Natural killer cell (primary cell): ENCODE measurements at regions not wholly inside any gene's neighbourhood (a gene's known extent, or its start where the extent isn't known, plus 50 kb on each side); places are given as distances from the start of the nearest gene placed in this dataset.

ENCODE experiments used
- ATAC-seq, 3 donors: fragments of 150-1000 bp in 2 of 3; fragments of 200-7000 bp in 1 of 3; cut with Tn5 transposase; 1 replicate in 1 of 3; 2 replicates in 2 of 3; pipeline ENCODE4 v1.10.0; 2021; ENCODE audit warnings: mild to moderate bottlenecking in 2 of 3, moderate library complexity in 2 of 3
- DNase-seq, 2 donors: peaks; one replicate each; pipeline versions ENCODE4 v3.0.0 to v3.0.0-alpha.2; 2013 to 2021; ENCODE audit warnings: mixed read lengths in 1 of 2
- H3K27ac ChIP-seq: one replicate; pipeline ENCODE4 v1.5.1; 2013; ENCODE audit warnings: mild to moderate bottlenecking, low read length
- H3K27me3 ChIP-seq: one replicate; pipeline ENCODE4 v1.6.1; 2013; ENCODE audit warnings: low read length; ENCODE audit not compliant: control insufficient read depth, insufficient read depth
- H3K36me3 ChIP-seq: one replicate; pipeline ENCODE4 v1.6.1; 2013; ENCODE audit warnings: low read length; ENCODE audit not compliant: control insufficient read depth, insufficient read depth
- H3K4me1 ChIP-seq: one replicate; pipeline ENCODE4 v1.6.1; 2013; ENCODE audit warnings: low read length; ENCODE audit not compliant: control insufficient read depth, insufficient read depth
- H3K4me3 ChIP-seq: one replicate; pipeline ENCODE4 v1.5.1; 2013; ENCODE audit warnings: low read length
- H3K9me3 ChIP-seq: one replicate; pipeline ENCODE4 v1.6.1; 2013; ENCODE audit warnings: low read length; ENCODE audit not compliant: control insufficient read depth, insufficient read depth
- H3K27ac Mint-ChIP-seq, 2 donors: one replicate each; pipeline ENCODE4 v1.8.0; 2022; ENCODE audit warnings: mild to moderate bottlenecking in 2 of 2, mixed read lengths in 2 of 2, moderate library complexity in 1 of 2
- H3K27me3 Mint-ChIP-seq, 2 donors: one replicate each; pipeline ENCODE4 v1.8.0; 2022; ENCODE audit warnings: low read depth in 2 of 2, mixed read lengths in 2 of 2
- H3K36me3 Mint-ChIP-seq: one replicate; pipeline ENCODE4 v1.8.0; 2022; ENCODE audit warnings: mixed read lengths
- H3K4me1 Mint-ChIP-seq, 2 donors: one replicate each; pipeline ENCODE4 v1.8.0; 2022; ENCODE audit warnings: mixed read lengths in 2 of 2
- H3K4me3 Mint-ChIP-seq: one replicate; pipeline ENCODE4 v1.8.0; 2022; ENCODE audit warnings: mild to moderate bottlenecking, moderate library complexity, mixed read lengths
- H3K9me3 Mint-ChIP-seq, 2 donors: one replicate each; pipeline ENCODE4 v1.8.0; 2022; ENCODE audit warnings: mixed read lengths in 2 of 2
- WGBS: methylation state at CpG from one replicate; pipeline ENCODE4 v1.1.7; 2013; ENCODE audit warnings: missing lambda C conversion rate; ENCODE audit not compliant: insufficient coverage; 5-methylcytosine and 5-hydroxymethylcytosine counted together
- intact Hi-C: fragments of 100-400 bp; cut with micrococcal nuclease; formaldehyde crosslinking; loops from one replicate; pipeline ENCODE4 v1.14.2; 2022
- TF ChIP-seq, protein P1 (sequence below): fragments of 200-600 bp; IDR thresholded peaks from one replicate; pipeline ENCODE4 v1.8.0; 2022; ENCODE audit warnings: antibody characterized with exemption

GRCh38 chr6:71481011-71481410 lies 192.4 kb downstream of the OGFRL1 start:
- no peaks in the 10 kb centered on the region for H3K4me1 Mint-ChIP-seq
- H3K9me3 Mint-ChIP-seq: peaks cover 0 to 4% of the 10 kb centered on the region in 2 donors
- H3K27ac Mint-ChIP-seq: no peak overlapping the region
- no peak for ATAC-seq
- TF ChIP-seq, protein P1, sequence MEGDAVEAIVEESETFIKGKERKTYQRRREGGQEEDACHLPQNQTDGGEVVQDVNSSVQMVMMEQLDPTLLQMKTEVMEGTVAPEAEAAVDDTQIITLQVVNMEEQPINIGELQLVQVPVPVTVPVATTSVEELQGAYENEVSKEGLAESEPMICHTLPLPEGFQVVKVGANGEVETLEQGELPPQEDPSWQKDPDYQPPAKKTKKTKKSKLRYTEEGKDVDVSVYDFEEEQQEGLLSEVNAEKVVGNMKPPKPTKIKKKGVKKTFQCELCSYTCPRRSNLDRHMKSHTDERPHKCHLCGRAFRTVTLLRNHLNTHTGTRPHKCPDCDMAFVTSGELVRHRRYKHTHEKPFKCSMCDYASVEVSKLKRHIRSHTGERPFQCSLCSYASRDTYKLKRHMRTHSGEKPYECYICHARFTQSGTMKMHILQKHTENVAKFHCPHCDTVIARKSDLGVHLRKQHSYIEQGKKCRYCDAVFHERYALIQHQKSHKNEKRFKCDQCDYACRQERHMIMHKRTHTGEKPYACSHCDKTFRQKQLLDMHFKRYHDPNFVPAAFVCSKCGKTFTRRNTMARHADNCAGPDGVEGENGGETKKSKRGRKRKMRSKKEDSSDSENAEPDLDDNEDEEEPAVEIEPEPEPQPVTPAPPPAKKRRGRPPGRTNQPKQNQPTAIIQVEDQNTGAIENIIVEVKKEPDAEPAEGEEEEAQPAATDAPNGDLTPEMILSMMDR: no peak
- H3K36me3 Mint-ChIP-seq: no peaks in the 10 kb centered on the region
- H3K36me3 ChIP-seq: no peaks in the 10 kb centered on the region
- H3K4me1 ChIP-seq: no peaks in the 10 kb centered on the region
- no peak overlapping the region for H3K27ac ChIP-seq
- WGBS: 75% methylated on average over 1 of the region's 1 CpG
- DNase-seq: no peak
- H3K4me3 Mint-ChIP-seq: no peak overlapping the region
- H3K27me3 Mint-ChIP-seq: no peaks in the 10 kb centered on the region
- H3K9me3 ChIP-seq: no peaks in the 10 kb centered on the region
- H3K4me3 ChIP-seq: no peak overlapping the region
- no peaks in the 10 kb centered on the region for H3K27me3 ChIP-seq
- intact Hi-C loops: no loop called here

- peaks cover 0 to 4% of the 10 kb centered on the region in 2 donors for H3K9me3 Mint-ChIP-seq
- no peaks in the 10 kb centered on the region for H3K9me3 ChIP-seq
- H3K27ac Mint-ChIP-seq: no peak overlapping the region
- H3K36me3 ChIP-seq: no peaks in the 10 kb centered on the region
- no peak overlapping the region for H3K4me3 ChIP-seq
- no peaks in the 10 kb centered on the region for H3K4me1 Mint-ChIP-seq
- no peak for DNase-seq
- H3K36me3 Mint-ChIP-seq: no peaks in the 10 kb centered on the region
- no peaks in the 10 kb centered on the region for H3K27me3 Mint-ChIP-seq
- TF ChIP-seq, protein P1: no peak
- H3K4me1 ChIP-seq: no peaks in the 10 kb centered on the region
- no peak overlapping the region for H3K4me3 Mint-ChIP-seq
- no peak for ATAC-seq
- intact Hi-C loops: no loop called here
- H3K27ac ChIP-seq: no peak overlapping the region
- no peaks in the 10 kb centered on the region for H3K27me3 ChIP-seq
Measured at GRCh38 chr6:71481801-71482200, 193.2 kb downstream of the OGFRL1 start.

DNA sequence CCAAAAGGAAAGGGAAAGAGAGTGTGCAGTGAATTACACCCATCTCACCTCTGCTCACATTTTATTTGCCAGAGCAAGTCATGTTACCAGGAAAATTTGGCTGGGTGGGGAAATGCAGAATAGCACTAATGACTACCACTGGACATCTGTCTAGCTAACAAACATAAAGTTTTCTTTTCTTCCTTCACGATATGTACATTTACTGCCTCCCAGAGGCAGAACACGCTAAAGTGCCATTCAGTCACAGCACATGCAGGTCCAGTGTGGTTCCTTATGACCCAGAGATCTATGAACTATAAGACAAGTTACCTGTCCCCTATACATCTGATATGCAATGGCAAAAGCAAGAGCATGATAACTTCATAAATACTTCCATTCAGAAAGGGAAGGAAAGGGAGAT lies 194.1 kb downstream of the OGFRL1 start:
- H3K4me1 ChIP-seq: no peaks in the 10 kb centered on the region
- no peak overlapping the region for H3K27ac Mint-ChIP-seq
- no peaks in the 10 kb centered on the region for H3K36me3 ChIP-seq
- WGBS: 94% methylated on average over 2 of the region's 2 CpGs
- no peaks in the 10 kb centered on the region for H3K27me3 ChIP-seq
- TF ChIP-seq, protein P1: no peak
- H3K9me3 ChIP-seq: no peaks in the 10 kb centered on the region
- no peaks in the 10 kb centered on the region for H3K36me3 Mint-ChIP-seq
- DNase-seq: no peak
- ATAC-seq: no peak
- no peak overlapping the region for H3K27ac ChIP-seq
- H3K9me3 Mint-ChIP-seq: peaks cover 0 to 4% of the 10 kb centered on the region in 2 donors
- no peaks in the 10 kb centered on the region for H3K27me3 Mint-ChIP-seq
- no peak overlapping the region for H3K4me3 ChIP-seq
- no peaks in the 10 kb centered on the region for H3K4me1 Mint-ChIP-seq
- intact Hi-C loops: no loop called here
- H3K4me3 Mint-ChIP-seq: no peak overlapping the region

GRCh38 chr6:71486461-71486860 lies 197.8 kb downstream of the OGFRL1 start:
- no peak for ATAC-seq
- H3K27ac ChIP-seq: no peak overlapping the region
- peaks cover 4 to 9% of the 10 kb centered on the region in 2 donors for H3K9me3 Mint-ChIP-seq
- TF ChIP-seq, protein P1: no peak
- WGBS: 54% methylated on average over 2 of the region's 2 CpGs
- DNase-seq: no peak
- no peaks in the 10 kb centered on the region for H3K36me3 ChIP-seq
- no peak overlapping the region for H3K4me3 ChIP-seq
- no peaks in the 10 kb centered on the region for H3K27me3 ChIP-seq
- H3K4me1 Mint-ChIP-seq: peaks cover 0 to 5% of the 10 kb centered on the region in 2 donors
- peaks cover 0 to 6% of the 10 kb centered on the region in 2 donors for H3K27me3 Mint-ChIP-seq
- H3K4me3 Mint-ChIP-seq: no peak overlapping the region
- no peaks in the 10 kb centered on the region for H3K9me3 ChIP-seq
- H3K27ac Mint-ChIP-seq: no peak overlapping the region
- H3K36me3 Mint-ChIP-seq: no peaks in the 10 kb centered on the region
- no peaks in the 10 kb centered on the region for H3K4me1 ChIP-seq
- intact Hi-C loops: no loop called here
